Activated T-helper 1 cell treated with anti-CD3 and anti-CD28 coated beads, Interleukin-12 subunit alpha, Interleukin-12 subunit beta, Interleukin-2, Interleukin-4 antibody, amounts not matched to agents 30 ng/mL and 10 ng/mL and 1 ng/mL, durations not matched to agents 14 hours and 24 hours and 36 hours (primary cell): ENCODE measurements at regions not wholly inside any gene's neighbourhood (a gene's known extent, or its start where the extent isn't known, plus 50 kb on each side); places are given as distances from the start of the nearest gene placed in this dataset.

ENCODE experiments used
- DNase-seq: peaks from one replicate; pipeline ENCODE4 v3.0.0; 2021; ENCODE audit warnings: low spot score
- H3K27ac Mint-ChIP-seq: one replicate; pipeline ENCODE4 v1.8.0; 2021; ENCODE audit warnings: mild to moderate bottlenecking, mixed read lengths
- H3K27me3 Mint-ChIP-seq: one replicate; pipeline ENCODE4 v1.8.0; 2022; ENCODE audit warnings: mild to moderate bottlenecking, moderate library complexity, mixed read lengths; ENCODE audit not compliant: insufficient read depth
- H3K36me3 Mint-ChIP-seq: one replicate; pipeline ENCODE4 v1.8.0; 2021; ENCODE audit warnings: low read depth, mixed read lengths
- H3K4me1 Mint-ChIP-seq: one replicate; pipeline ENCODE4 v1.8.0; 2021; ENCODE audit warnings: low read depth, mixed read lengths
- H3K4me3 Mint-ChIP-seq: one replicate; pipeline ENCODE4 v1.8.0; 2021; ENCODE audit warnings: mild to moderate bottlenecking, moderate library complexity, mixed read lengths
- H3K9me3 Mint-ChIP-seq: one replicate; pipeline ENCODE4 v1.8.0; 2021; ENCODE audit warnings: mixed read lengths
- intact Hi-C: fragments of 100-400 bp; cut with micrococcal nuclease; formaldehyde crosslinking; loops from one replicate; pipeline ENCODE4 v1.15.1; 2024

DNA sequence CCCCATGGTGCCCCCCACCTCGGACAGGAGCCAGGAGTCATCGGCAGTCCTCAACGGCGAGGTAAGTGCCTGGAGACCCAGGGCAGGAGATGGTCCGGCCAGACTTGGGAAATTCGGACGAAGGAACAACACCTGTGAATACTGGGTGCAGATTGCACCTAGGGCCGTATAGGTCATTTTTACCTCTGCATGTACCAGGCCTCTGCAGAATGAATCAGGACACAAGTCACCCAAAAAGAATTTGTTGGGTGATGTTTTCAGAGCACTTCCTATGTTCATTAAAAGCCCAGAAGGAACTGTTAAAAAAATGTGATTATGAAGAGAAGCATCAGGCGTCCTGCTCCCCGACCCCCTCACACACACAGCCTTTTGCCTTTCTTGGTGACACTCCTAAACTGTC, 93.9 kb downstream of the C11orf91 start:
- H3K36me3 Mint-ChIP-seq = no peaks in the 10 kb centered on the region

DNA sequence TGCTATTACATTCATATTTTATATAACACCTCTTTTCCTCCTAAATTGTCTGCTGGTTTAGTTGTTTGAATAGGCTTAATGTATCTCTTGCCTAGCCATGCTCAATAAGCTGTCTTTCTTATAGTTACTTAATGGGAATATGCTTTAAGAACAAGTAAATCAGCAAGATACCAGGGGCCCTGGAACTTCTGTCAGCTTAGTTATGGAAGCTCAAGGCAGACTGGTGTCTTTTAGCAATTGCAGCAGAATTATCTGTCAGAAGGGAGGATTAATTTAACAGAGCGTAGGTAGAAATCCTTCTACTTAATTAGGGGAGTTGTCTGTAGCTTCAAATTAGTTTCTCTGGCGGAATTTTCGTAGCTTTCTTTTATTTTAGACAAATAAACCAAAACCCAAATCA, 94.9 kb downstream of the C11orf91 start:
- intact Hi-C loops = no loop called here
- no peak for DNase-seq
- no peaks in the 10 kb centered on the region for H3K9me3 Mint-ChIP-seq
- no peaks in the 10 kb centered on the region for H3K4me1 Mint-ChIP-seq
- no peaks in the 10 kb centered on the region for H3K36me3 Mint-ChIP-seq
- no peak overlapping the region for H3K27ac Mint-ChIP-seq
- no peak overlapping the region for H3K4me3 Mint-ChIP-seq
- peaks cover 5% of the 10 kb centered on the region for H3K27me3 Mint-ChIP-seq

More for the DNA sequence above, 93.9 kb downstream of the C11orf91 start:
- Mint-ChIP-seq H3K4me3 (no peak overlapping the region), H3K9me3 (no peaks in the 10 kb centered on the region), H3K27ac (no peak overlapping the region), H3K27me3 (peaks cover 5% of the 10 kb centered on the region), H3K4me1 (no peaks in the 10 kb centered on the region)
- no peak for DNase-seq
- intact Hi-C loops = no loop called here

DNA sequence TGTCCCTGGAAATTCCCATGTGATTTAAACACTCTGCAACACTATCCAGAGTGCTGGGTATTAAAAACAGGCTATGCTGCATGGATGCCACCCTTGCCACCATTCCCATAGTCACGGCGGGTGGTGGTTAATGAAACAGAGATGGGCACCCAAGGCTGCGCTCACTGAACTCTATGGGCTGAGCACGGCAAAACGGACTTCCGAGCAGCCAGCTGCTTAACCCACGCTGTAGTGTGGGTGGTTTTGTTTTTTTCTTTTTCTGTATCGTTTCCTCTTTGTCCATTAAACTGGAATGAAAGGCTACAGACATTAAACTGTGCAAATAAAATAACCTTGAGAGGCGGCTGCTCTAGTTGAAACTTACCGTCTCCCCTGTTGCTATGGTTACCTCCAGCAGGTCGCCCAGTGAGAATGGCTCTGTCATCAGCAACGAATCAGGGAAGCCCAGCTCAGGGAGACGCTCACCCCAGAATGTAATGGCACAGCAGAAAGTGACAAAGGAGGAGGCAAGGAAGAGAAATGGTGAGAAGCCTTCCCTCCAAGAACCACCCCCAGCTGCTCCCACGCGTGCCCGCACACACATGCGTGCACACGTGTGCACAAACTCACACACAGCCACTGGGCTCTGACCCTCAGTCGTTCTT, 102.1 kb downstream of the C11orf91 start:
- Mint-ChIP-seq H3K27ac (no peak overlapping the region), H3K27me3 (peaks cover 5% of the 10 kb centered on the region)

DNA sequence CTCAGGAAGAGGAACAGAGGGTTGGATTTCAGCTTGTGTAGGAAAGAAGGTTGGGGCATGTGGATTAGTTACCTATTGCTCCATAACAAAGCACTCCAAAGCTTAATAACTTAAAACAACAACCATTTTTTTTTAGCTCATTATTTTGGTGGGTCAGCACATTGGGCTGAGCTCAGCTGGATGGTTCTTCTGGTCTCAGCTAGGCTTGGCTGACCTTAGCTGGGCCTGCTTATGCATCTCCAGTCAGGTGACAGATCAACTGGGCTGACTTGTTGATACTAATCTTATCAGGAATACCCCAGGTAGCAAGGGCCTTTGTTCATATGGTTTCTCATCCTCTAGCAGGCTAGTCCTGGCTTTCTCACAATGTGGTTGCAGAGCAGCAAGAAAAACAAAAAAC, 106.4 kb downstream of the C11orf91 start:
- DNase-seq = no peak
- intact Hi-C loops = no loop called here
- no peaks in the 10 kb centered on the region for H3K4me1 Mint-ChIP-seq
- H3K27ac Mint-ChIP-seq = no peak overlapping the region
- H3K27me3 Mint-ChIP-seq = no peaks in the 10 kb centered on the region
- no peaks in the 10 kb centered on the region for H3K36me3 Mint-ChIP-seq
- no peaks in the 10 kb centered on the region for H3K9me3 Mint-ChIP-seq
- no peak overlapping the region for H3K4me3 Mint-ChIP-seq

More for the DNA sequence above, 102.1 kb downstream of the C11orf91 start:
- Mint-ChIP-seq H3K4me3 (no peak overlapping the region), H3K36me3 (no peaks in the 10 kb centered on the region), H3K9me3 (no peaks in the 10 kb centered on the region), H3K4me1 (no peaks in the 10 kb centered on the region)
- intact Hi-C loops = no loop called here
- no peak for DNase-seq

DNA sequence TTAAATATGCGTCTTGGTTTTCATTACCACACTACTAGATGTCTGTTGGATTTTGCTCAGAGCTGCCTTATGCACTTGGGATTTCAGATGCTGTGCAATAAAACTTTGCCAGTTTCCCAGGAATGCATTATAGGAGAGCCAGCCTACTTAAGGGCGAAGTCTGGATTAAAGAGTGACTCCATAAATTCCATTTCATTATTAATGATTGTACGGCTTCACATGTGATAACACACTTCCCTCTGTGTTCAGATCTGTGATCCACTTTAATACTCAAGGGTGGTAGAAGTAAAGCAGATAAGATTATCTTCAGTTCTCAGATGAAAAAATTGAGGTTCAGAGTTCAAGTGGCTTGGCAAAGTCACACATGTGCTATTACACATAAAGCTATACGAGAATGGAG, 110.2 kb downstream of the C11orf91 start:
- Mint-ChIP-seq H3K27me3 (no peaks in the 10 kb centered on the region), H3K4me1 (no peaks in the 10 kb centered on the region), H3K36me3 (no peaks in the 10 kb centered on the region), H3K9me3 (no peaks in the 10 kb centered on the region), H3K27ac (no peak overlapping the region), H3K4me3 (no peak overlapping the region)
- intact Hi-C loops = no loop called here
- DNase-seq = no peak

DNA sequence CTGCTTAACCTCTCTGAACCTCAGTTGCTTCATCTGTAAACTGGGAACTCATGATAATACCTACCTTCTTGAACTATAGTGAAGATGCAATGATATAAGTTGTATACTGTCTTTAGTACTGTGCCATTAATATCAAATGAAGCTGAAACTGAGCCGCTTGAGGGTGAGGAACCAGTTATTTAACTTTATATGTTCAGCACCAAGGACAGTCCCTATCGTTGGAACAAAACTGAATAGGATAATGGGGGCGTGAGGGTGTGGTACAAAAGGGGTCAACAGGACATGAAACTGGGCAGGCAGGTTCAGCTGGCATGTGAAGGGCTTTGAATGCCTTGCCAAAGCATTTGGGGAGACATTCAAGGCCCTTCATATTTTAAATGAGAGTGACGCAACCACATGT, 112.6 kb downstream of the C11orf91 start:
- Mint-ChIP-seq H3K4me3 (no peak overlapping the region), H3K27me3 (no peaks in the 10 kb centered on the region), H3K27ac (no peak overlapping the region), H3K36me3 (no peaks in the 10 kb centered on the region), H3K9me3 (no peaks in the 10 kb centered on the region), H3K4me1 (no peaks in the 10 kb centered on the region)
- intact Hi-C loops = no loop called here
- DNase-seq = no peak

DNA sequence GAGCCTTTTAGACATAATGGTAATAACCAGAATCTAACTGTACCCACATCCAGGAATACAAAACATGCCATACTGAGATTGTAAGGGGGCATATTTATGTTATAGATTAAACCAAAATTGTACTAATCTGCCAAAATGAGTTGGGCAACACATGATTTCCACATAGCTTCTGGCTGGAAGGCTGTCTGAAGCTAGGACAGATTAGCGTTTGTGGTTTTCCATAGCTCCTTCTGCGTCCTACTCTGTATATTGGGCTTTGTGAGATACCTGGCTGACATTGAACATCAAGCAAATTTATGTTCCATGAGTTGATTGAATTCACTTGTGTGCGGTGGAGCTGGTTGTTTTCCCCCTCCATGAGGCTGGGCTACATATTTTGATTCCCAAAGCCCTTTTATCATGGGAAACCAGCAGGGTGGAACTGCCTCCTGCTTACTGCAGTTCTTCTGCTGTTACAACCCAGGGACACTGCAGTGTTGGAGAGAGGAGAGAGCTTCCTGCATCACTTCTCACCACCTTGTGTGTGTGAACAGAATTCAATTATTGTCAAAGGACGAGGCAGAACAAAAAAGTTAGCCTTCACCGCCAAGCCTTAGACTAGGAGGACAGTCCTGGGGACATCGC, 114.9 kb downstream of the C11orf91 start:
- H3K36me3 Mint-ChIP-seq = no peaks in the 10 kb centered on the region
- H3K4me3 Mint-ChIP-seq = no peak overlapping the region
- no peaks in the 10 kb centered on the region for H3K9me3 Mint-ChIP-seq
- intact Hi-C loops = no loop called here
- no peak overlapping the region for H3K27ac Mint-ChIP-seq
- no peaks in the 10 kb centered on the region for H3K27me3 Mint-ChIP-seq
- no peaks in the 10 kb centered on the region for H3K4me1 Mint-ChIP-seq
- DNase-seq = no peak

DNA sequence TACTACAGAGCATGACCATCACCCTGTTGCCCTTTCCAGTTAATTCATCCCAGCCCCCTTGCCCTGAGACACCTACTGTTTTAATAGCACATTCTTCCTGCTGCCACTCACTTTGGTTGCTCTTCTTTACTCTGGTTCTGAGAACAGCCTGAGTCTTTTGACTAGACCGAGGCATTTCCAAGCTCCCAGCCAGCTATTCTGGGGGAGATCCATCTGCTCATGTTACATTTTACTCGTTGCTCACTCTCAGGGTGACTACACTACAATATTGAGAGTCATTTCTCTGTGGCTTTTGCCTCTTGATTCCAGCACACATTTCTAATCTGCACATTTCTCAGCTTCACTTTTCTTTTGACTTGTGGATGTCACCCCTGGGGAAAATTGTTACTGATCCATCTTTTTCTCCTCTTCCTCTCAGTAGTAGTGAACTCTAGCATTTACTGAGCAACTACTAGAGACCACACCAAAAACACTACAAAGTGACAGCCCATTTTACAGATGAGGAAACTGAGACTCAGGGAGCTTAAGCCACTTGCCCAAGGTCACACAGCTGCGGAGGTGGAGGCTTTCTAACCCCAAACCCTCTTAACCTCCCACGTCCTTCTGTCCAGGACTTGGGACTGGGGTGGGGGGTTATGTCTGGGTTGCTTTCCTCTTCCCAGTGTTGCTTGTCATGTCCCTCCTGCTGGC, 117.8 kb downstream of the C11orf91 start:
- H3K27me3 Mint-ChIP-seq = no peaks in the 10 kb centered on the region
- no peak overlapping the region for H3K4me3 Mint-ChIP-seq
- no peak overlapping the region for H3K27ac Mint-ChIP-seq
- no peak for DNase-seq
- no peaks in the 10 kb centered on the region for H3K36me3 Mint-ChIP-seq
- no peaks in the 10 kb centered on the region for H3K4me1 Mint-ChIP-seq
- no peaks in the 10 kb centered on the region for H3K9me3 Mint-ChIP-seq
- intact Hi-C loops = no loop called here

DNA sequence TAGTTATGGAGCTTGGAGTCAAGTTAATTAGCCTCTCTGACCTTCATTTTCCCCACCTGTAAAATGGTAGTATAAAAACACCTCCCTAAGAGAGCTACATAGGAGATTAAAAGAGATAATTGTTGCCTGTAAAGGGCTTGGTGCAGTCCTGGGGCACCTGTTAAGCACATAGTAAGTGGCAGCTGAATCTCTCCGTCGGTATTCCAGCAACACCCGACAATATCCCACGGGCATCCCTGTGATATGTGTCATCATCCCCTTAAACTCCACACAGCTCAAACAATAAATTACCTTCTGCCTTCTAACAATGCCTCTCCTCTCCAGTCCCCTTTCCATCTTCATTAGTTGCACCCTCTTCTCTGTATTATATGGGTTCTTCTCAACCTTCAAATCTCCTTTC, 121.5 kb downstream of the C11orf91 start:
- no peak overlapping the region for H3K4me3 Mint-ChIP-seq
- no peak for DNase-seq
- H3K4me1 Mint-ChIP-seq = no peaks in the 10 kb centered on the region
- H3K36me3 Mint-ChIP-seq = no peaks in the 10 kb centered on the region
- no peaks in the 10 kb centered on the region for H3K9me3 Mint-ChIP-seq
- no peak overlapping the region for H3K27ac Mint-ChIP-seq
- intact Hi-C loops = no loop called here
- H3K27me3 Mint-ChIP-seq = no peaks in the 10 kb centered on the region

DNA sequence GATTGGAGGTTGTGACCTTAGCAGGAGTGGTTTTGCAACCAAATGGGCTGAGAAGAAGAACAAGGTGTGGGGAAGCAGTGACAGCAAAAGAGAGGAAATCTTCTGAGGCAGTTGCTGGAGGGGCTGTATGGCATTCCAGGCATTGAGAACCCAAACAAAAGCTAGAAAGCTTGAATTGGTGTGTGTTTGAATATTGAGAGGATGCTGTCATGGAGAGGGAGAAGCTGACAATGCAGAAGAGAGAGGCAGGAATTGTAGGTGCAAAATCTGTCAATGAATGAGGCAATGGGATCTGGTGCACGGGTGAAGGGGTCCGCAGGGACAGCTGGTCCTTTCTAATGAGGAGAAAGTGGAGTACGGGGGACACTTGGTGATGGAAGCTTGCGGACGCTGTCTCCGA, 123.4 kb downstream of the C11orf91 start:
- Mint-ChIP-seq H3K4me1 (no peaks in the 10 kb centered on the region), H3K4me3 (no peak overlapping the region), H3K27ac (no peak overlapping the region), H3K36me3 (no peaks in the 10 kb centered on the region), H3K27me3 (no peaks in the 10 kb centered on the region), H3K9me3 (no peaks in the 10 kb centered on the region)
- no peak for DNase-seq
- intact Hi-C loops = no loop called here

DNA sequence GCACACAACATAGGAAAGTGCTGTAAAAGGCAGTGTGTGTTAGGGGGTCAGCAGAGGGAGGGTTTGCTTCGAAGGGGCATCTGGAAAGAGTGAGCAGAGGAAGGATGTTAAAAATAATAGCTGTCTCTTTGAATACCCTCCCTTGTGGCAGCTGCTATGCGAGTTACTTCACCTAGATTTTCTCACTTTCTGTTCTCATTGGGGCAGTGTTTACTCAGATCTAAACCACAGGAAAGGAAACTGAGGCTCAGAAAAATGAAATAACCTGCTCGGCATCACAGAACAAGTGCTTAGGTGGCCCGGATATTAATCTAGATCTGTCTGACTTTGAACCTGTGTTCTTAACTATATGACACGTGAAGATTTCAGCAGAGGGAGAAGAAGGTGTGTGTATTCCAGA, 125.3 kb downstream of the C11orf91 start:
- Mint-ChIP-seq H3K27ac (no peak overlapping the region), H3K4me1 (no peaks in the 10 kb centered on the region), H3K4me3 (no peak overlapping the region), H3K27me3 (no peaks in the 10 kb centered on the region), H3K36me3 (no peaks in the 10 kb centered on the region), H3K9me3 (no peaks in the 10 kb centered on the region)
- DNase-seq = no peak
- intact Hi-C loops = no loop called here

DNA sequence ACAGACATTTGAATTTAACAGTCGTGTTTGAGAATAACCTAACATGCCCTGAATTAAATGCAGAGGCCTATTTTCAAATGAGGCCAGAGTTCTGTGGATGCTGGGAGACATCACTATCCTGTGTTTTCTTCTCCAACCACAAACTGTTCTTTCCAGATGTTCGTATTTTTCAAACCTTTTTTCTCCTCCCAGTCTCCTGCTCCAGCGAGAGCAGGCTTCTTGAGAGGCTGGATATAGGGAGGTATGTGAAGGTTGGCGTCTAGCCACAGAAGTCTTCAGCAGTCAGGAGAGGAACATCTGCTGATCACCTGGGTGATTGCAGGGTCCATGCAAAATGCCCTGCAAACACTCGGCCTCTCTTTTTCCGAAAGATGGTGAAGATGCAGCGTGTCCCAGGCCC, 126.3 kb downstream of the C11orf91 start:
- Mint-ChIP-seq H3K27me3 (no peaks in the 10 kb centered on the region), H3K4me3 (no peak overlapping the region), H3K36me3 (no peaks in the 10 kb centered on the region), H3K9me3 (no peaks in the 10 kb centered on the region), H3K27ac (no peak overlapping the region), H3K4me1 (no peaks in the 10 kb centered on the region)
- intact Hi-C loops = no loop called here
- no peak for DNase-seq

DNA sequence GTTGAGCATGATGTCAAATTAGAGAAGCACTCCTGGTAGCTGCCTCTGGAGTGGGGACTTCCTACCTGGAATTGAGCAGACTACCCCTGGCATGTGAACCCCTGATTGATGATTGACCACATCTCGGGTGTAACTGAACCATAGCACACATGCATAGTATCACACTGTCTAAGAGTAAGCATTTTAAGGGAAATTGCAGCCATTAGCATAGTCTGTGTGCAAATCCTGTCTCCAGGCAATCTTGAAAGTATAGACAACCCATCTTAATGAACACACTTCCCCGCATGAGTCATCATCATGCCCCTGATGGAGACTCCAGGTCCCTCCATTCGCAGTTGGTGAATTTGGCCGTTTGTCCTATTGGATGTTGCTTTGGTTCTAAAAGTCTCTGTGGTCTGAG, 131.3 kb downstream of the C11orf91 start:
- Mint-ChIP-seq H3K27me3 (peaks cover 3% of the 10 kb centered on the region), H3K4me3 (no peak overlapping the region), H3K27ac (no peak overlapping the region), H3K9me3 (no peaks in the 10 kb centered on the region), H3K36me3 (no peaks in the 10 kb centered on the region), H3K4me1 (no peaks in the 10 kb centered on the region)
- no peak for DNase-seq
- intact Hi-C loops = no loop called here
